ENCODE measurements at regions not wholly inside any gene's neighbourhood (a gene's known extent, or its start where the extent isn't known, plus 50 kb on each side); places are given as distances from the start of the nearest gene placed in this dataset.

- Histone ChIP-seq H2AK5ac (ENCODE audit: low read depth, low read length) (no peak overlapping the region), H2BK15ac (ENCODE audit: low read length) (no peak overlapping the region), H3K79me2 (ENCODE audit: control insufficient read depth in 1 of 2, insufficient read depth in 2 of 2, low read length in 2 of 2) (no peaks in the 10 kb centered on the region), H2AFZ (ENCODE audit: low read length) (no peak overlapping the region), H3K27ac (ENCODE audit: low read depth, low read length) (no peak overlapping the region), H3K14ac (ENCODE audit: insufficient read length) (no peak overlapping the region), H2BK20ac (ENCODE audit: low read length) (no peak overlapping the region), H3K56ac (replicated peaks; ENCODE audit: insufficient read length, low read depth, low read length) (no peak overlapping the region), H2BK12ac (ENCODE audit: low read depth, low read length) (no peak overlapping the region), H3K9ac (replicated peaks in 1 of 4; ENCODE audit: extremely low read depth in 1 of 4, low read depth in 3 of 4, low read length in 3 of 4) (no peak overlapping the region), H3K9me3 (ENCODE audit: insufficient read depth in 2 of 2, low read depth in 1 of 2, low read length in 1 of 2) (no peaks in the 10 kb centered on the region; a peak in 1 of 4 replicates), H3K4me1 (replicated peaks in 1 of 4; ENCODE audit: control insufficient read depth in 3 of 4, insufficient read depth in 4 of 4, low read length in 3 of 4) (no peaks in the 10 kb centered on the region), H3K23me2 (ENCODE audit: low read depth, low read length) (no peaks in the 10 kb centered on the region), H4K8ac (ENCODE audit: extremely low read depth, insufficient read depth, low read length) (no peak overlapping the region), H4K20me1 (replicated peaks in 1 of 2; ENCODE audit: control insufficient read depth in 1 of 2, insufficient read depth in 2 of 2, low read length in 2 of 2) (no peaks in the 10 kb centered on the region), H3K27me3 (replicated peaks in 1 of 4; ENCODE audit: control insufficient read depth in 3 of 4, extremely low read depth in 1 of 4, insufficient read depth in 3 of 4, low read length in 3 of 4) (no peaks in the 10 kb centered on the region), H3K4me3 (ENCODE audit: extremely low read depth in 1 of 4, insufficient read depth in 2 of 4, low read depth in 3 of 4, low read length in 4 of 4) (no peak overlapping the region), H4K5ac (ENCODE audit: insufficient read length, low read depth, low read length) (no peak overlapping the region), H4K91ac (replicated peaks; ENCODE audit: insufficient read length, low read length) (no peak overlapping the region), H3K36me3 (ENCODE audit: control insufficient read depth in 2 of 4, insufficient read depth in 4 of 4, low read length in 3 of 4) (no peaks in the 10 kb centered on the region), H2BK120ac (replicated peaks; ENCODE audit: low read depth, low read length) (no peak overlapping the region), H3K18ac (ENCODE audit: extremely low read depth, low read length) (no peak overlapping the region), H3K4me2 (ENCODE audit: insufficient read depth in 1 of 2, low read depth in 2 of 2, low read length in 2 of 2) (no peak overlapping the region), H3K4ac (replicated peaks; ENCODE audit: insufficient read length, low read depth, low read length) (no peak overlapping the region), H3K79me1 (ENCODE audit: low read depth, low read length) (no peaks in the 10 kb centered on the region), H3K23ac (ENCODE audit: insufficient read length) (no peak overlapping the region), H2BK5ac (ENCODE audit: low read depth, low read length) (no peak overlapping the region)
- no peak for TF ChIP-seq ZNF274 (IDR thresholded peaks at IDR 0.05; ENCODE audit: borderline replicate concordance, extremely low read depth, low read length)
- TF ChIP-seq SUZ12 (IDR thresholded peaks at IDR 0.05; ENCODE audit: low read length): no peak
- no peak for TF ChIP-seq SIN3A (conservative IDR thresholded peaks at IDR 0.05 in 1 of 2, IDR thresholded peaks at IDR 0.05 in 1 of 2; ENCODE audit: low read depth in 1 of 2, low read length in 2 of 2)
- no peak for TF ChIP-seq TAF7 (optimal IDR thresholded peaks at IDR 0.05; ENCODE audit: borderline replicate concordance, low read depth, low read length)
- TF ChIP-seq EP300 (IDR thresholded peaks at IDR 0.05; ENCODE audit: borderline replicate concordance in 1 of 2, low read depth in 2 of 2, low read length in 2 of 2): no peak
- no peak for TF ChIP-seq KDM4A (IDR thresholded peaks at IDR 0.05; ENCODE audit: low read depth, low read length, severe bottlenecking)
- TF ChIP-seq E2F6 (IDR thresholded peaks at IDR 0.05): no peak
- no peak for TF ChIP-seq HDAC6 (IDR thresholded peaks at IDR 0.05; ENCODE audit: low read depth, low read length)
- FAIRE-seq: no peak
- ChIA-PET POLR2A (ENCODE audit: partially characterized antibody) (no interaction called here), CTCF (ENCODE audit: partially characterized antibody) (no interaction called here)
- DNase-seq (ENCODE audit: low read depth in 1 of 2, low spot score in 2 of 2): no peak
- WGBS, 2 experiments (ENCODE audit: extremely low coverage in 1 of 2, insufficient coverage in 1 of 2, insufficient read length in 1 of 2, insufficient replicate concordance in 2 of 2, low coverage in 1 of 2, low lambda C conversion rate in 2 of 2, missing lambda C conversion rate in 1 of 2): 87% methylated on average over 1 of the region's 1 CpG; no CpG with 5 or more reads in 1 of the 2 experiments
These were observed 82.1 kb upstream of the SGCE start for GRCh38 chr7:94738071-94738470.

Measured in H1 (cell line).